NCI-H446 (cell line): ENCODE measurements at regions not wholly inside any gene's neighbourhood (a gene's known extent, or its start where the extent isn't known, plus 50 kb on each side); places are given as distances from the start of the nearest gene placed in this dataset.
"Not testable (repeated sequence)": the region's sequence is repeated elsewhere in the genome, so short reads cannot be mapped to it uniquely, and the experiment has no call there.

ENCODE experiments used
- DNase-seq, 2 experiments: peaks; one replicate each; lab custom pipeline; 2025; lab: John Stamatoyannopoulos, UW

- no peak for DNase-seq
Measured at GRCh38 chr20:19897891-19898290, 119.3 kb upstream of the NAA20 start.

GRCh38 chr20:19901226-19901625 is 115.9 kb upstream of the NAA20 start:
- DNase-seq, result no peak

- no peak for DNase-seq
Measured at GRCh38 chr20:19903168-19903811, 113.9 kb upstream of the NAA20 start.

GRCh38 chr20:19907326-19908056 is 109.7 kb upstream of the NAA20 start:
- no peak for DNase-seq

DNA sequence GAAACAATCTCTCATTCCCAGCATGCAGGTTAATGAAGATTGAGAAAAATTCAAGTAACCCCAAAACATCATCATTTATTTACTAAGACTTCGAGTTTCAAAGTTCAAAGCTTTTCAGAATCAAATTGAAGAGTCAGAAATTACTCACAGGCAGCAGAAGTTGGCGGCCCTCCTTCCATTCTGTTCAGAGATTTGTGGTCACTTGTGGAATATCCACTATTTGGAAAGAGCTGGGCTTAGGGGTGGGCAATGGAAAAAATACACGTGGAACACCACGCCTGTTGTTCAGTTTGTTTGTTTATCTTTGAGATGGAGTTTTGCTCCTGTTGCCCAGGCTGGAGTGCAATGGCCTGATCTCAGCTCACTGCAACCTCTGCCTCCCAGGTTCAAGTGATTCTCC is 108.6 kb upstream of the NAA20 start:
- DNase-seq, result no peak

DNA sequence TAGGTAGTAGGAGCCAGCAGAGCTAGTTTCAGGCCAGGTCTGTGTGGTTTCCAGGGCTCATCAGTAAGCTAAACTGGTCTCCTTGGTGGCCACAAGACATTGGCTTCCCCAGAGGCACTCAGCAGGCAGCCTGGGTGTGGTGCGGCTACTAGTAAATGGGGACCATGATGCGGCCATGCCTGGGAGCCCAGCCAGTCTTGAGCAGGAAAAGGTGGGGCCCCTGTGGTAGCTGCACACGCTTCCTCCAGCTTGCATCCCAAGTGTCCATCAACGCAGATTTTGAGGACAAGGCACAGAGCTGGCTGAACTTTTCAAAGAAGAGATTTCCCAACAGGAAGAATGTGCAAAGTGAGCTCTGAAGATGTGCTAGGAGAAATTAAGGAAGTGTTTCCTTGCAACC is 107.4 kb upstream of the NAA20 start:
- no peak for DNase-seq

DNA sequence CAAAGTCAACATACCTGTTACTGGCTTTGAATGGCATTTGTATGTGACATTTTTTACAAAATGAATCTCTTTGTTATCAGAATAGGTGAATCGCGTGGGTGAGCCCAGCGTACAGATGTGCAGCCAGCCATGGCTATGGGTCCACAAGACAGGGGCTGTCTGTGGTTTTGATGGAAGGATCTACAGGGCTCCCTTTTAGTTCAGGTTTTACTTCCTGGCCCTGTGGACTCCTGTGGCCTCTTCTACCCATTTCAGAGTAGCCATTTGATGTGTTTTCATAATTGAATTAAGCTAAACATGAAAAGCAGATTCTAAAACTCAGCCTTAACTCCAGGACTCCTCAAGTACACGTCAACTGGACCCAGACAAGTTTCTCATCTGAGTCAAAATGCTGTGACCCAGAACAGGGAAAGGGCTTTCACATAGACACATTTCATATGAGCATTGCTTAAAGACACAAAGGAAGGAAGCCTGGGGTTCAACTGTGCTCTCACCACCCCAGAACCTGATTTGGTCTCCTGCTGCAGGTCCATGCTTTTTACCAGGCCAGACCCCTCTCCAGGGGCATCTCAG is 105.3 kb upstream of the NAA20 start:
- DNase-seq, result no peak

- DNase-seq, result no peak
Measured at GRCh38 chr20:19913349-19913748, 103.8 kb upstream of the NAA20 start.

- no peak for DNase-seq
Measured at GRCh38 chr20:19913927-19914614, 103.1 kb upstream of the NAA20 start.

DNA sequence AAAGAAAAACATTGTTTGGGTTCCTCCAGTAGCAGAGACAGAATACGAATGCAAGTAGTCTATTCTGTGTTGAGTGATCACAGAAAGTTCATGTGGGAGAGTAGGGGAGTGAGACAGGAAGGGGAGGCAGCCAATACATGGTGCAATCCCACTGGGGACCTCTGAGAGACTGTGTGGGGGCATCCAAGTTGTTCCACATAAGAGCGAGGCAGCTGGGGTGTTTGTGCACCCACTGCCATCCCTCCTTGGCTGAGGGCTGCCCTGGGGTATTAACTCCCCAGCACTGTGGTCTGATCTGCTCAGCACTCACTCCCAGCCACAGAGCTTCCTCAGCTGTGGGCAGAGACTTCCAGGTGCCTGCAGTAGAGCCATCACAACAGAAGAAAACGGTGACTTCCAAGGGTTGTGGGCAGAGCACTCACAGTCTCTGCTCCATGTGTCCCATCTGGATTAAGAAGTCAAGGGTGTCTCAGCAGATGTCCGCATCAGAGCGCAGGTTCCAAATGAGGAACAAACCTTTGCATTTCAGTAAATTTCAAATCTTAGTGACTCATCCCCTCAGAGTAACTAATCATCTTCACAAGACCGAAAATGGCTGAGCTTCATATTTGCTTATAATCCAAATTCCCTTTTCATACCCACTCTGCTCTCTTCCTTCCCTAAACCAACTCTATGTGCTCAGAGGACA is 101.9 kb upstream of the NAA20 start:
- no peak for DNase-seq

GRCh38 chr20:19916531-19917485 is 100.4 kb upstream of the NAA20 start:
- DNase-seq, result no peak

GRCh38 chr20:19918965-19919329 is 98.2 kb upstream of the NAA20 start:
- DNase-seq, result peak in 1 of 2 experiments; percentile 12

GRCh38 chr20:19920381-19921138 is 96.6 kb upstream of the NAA20 start:
- DNase-seq, result no peak

- no peak for DNase-seq
Measured at GRCh38 chr20:19921284-19921793, 95.8 kb upstream of the NAA20 start.

- DNase-seq, result not testable (repeated sequence)
Measured at GRCh38 chr20:19921829-19922228, 95.3 kb upstream of the NAA20 start.

DNA sequence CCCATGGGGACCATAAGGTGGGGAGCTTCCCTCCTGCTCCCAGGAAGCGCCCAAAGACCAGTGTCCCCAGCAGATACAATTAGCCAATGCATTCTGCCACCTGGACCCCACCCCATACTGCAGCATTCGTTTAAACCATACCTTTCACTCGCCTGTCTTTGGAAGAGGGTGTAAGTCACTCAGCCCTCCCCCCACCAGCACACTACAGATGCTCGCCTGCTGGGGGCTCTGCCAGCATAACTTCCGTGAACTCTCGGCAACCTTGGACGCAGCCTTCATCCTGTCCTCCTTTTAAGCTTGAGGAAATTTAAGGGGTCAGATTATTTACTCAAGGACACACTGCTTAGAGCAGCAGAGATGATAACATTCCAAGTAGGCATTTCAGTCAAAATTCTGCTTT is 94.4 kb upstream of the NAA20 start:
- DNase-seq, result no peak

- no peak for DNase-seq
Measured at GRCh38 chr20:19923762-19924161, 93.4 kb upstream of the NAA20 start.

DNA sequence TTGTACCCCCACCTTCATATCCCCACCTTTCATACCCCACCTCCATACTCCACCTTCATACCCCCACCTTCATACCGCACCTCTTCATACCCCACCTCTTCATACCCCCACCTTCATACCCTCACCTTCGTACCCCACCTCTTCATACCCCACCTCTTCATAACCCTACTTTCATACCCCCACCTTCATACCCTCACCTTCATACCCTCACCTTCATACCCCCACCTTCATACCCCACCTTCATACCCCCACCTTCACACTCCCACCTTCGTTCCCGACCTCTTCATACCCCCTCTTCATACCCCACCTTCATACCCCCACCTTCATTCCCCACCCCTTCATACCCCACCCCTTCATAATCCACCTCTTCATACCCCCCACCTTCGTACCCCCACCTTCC is 92.9 kb upstream of the NAA20 start:
- no peak for DNase-seq

DNA sequence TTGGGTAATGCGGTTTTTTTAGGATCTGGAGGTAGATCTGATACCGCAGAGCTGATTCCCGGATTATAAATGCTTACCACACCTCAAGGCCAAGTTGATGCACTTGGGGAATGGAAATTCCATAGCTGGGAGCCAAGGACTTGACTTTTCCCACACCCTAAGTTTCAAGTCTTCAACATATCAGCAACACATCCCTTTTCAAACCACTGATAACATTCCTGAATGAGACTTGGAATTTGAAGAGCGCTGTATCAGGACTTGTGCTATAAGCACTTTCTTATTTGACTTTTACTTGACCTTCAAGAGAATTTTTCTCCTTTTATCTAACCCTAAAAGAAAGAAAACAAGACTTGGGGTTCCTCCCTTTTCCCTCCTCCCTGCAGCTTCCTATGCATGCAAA is 90.6 kb upstream of the NAA20 start:
- no peak for DNase-seq

DNA sequence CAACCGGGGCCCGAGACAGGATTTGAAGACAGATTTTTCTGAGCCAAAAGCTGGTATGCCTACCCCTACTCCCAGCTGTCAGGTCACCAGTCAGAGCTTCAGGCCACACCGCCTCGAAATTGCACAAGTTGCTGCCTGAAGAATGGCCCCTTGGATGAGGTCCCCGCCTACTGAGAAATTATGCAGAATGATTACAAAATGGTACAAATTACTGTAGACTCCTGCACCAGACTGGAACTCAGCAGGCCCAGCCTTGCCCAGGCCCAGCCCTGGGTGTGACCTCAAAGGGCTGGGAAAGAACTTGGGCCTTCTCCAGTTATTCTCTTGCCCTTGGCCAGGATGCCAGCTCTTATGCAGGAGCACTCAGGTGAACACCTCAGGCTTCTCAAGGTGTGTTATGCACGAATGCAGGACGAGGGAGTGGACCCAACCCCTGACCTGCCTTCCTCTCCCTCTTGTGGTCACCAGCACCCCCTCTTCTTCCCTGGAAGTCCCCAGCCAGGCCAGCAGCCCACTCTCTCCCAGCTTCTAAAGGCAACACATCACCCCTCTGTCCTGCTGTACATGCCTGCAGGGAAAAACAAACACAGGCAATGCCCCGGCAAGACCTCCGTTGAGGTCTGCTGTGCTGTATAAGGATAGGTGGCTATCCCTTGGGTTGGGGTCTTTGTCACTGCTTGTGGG is 88.7 kb upstream of the NAA20 start:
- DNase-seq, result no peak
